ENCODE measurements at regions not wholly inside any gene's neighbourhood (a gene's known extent, or its start where the extent isn't known, plus 50 kb on each side); places are given as distances from the start of the nearest gene placed in this dataset.

DNA sequence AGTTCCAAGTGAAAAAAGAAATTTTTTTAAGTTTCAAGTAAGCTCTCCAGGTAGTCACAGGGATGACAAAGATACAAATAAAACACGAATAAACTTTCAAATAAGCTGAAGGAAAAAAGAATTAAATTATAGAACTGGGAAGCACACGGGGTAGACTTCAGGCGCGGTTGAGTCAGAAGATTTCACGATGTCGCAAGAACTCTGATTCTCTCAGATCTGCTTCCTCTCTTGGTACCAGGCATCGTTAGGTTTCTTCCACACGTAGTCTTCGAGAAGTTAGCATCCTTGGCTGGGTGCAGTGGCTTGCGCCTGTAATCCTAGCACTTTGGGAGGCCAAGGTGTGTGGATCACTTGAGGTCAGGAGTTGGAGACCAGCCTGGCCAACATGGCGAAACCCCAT lies 784.1 kb upstream of the RBFOX1 start:
- TF ChIP-seq, protein P1, sequence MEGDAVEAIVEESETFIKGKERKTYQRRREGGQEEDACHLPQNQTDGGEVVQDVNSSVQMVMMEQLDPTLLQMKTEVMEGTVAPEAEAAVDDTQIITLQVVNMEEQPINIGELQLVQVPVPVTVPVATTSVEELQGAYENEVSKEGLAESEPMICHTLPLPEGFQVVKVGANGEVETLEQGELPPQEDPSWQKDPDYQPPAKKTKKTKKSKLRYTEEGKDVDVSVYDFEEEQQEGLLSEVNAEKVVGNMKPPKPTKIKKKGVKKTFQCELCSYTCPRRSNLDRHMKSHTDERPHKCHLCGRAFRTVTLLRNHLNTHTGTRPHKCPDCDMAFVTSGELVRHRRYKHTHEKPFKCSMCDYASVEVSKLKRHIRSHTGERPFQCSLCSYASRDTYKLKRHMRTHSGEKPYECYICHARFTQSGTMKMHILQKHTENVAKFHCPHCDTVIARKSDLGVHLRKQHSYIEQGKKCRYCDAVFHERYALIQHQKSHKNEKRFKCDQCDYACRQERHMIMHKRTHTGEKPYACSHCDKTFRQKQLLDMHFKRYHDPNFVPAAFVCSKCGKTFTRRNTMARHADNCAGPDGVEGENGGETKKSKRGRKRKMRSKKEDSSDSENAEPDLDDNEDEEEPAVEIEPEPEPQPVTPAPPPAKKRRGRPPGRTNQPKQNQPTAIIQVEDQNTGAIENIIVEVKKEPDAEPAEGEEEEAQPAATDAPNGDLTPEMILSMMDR (IDR thresholded peaks at IDR 0.05; ENCODE audit: insufficient read depth, low read depth, low read length, missing control alignments) = no peak
- H3K4me3 ChIP-seq (ENCODE audit: low read length) = no peak overlapping the region
- no peak for DNase-seq (ENCODE audit: low read depth)

DNA sequence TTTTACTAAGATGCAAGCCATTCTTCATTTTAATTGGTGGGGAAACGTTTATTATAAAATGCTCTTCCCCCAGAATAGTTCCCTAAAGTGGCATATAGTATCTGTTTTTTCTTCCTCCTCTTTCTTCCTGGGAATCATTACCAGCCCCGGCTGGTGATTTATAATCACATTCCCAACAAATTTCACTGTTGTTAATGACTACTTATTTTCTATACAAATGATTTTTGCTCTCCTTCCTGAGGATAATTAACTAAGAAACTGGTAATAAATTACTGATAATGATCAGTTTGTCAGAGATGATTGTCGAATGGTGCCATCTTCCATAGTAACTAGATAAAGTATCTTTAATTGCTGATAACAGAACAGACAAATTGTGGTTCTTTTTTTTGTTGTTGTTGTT lies 785.5 kb upstream of the RBFOX1 start:
- H3K4me3 ChIP-seq (ENCODE audit: low read length) = no peak overlapping the region
- DNase-seq (ENCODE audit: low read depth) = no peak
- TF ChIP-seq, protein P1 (IDR thresholded peaks at IDR 0.05; ENCODE audit: insufficient read depth, low read depth, low read length, missing control alignments) = no peak

DNA sequence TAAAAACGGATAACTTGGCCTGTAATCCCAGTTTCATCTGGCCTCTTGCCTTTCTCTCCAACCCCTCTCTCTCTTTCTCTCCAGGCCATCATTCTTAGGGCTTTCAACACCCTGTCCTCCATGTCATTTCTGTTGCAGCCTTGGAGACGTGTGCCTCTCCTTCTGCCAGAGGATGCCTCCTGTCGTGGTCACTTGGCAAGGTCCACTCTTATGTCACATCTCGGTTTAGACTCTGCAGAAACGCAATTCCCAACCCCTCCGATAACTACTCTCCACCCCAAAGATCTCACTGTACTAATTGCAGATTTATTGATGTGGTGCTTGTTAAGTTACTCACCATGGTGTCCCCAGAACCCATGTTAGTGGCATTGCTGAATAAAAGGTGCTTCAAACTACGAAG lies 787.3 kb upstream of the RBFOX1 start:
- H3K4me3 ChIP-seq (ENCODE audit: low read length) = no peak overlapping the region
- TF ChIP-seq, protein P1 (IDR thresholded peaks at IDR 0.05; ENCODE audit: insufficient read depth, low read depth, low read length, missing control alignments) = no peak
- DNase-seq (ENCODE audit: low read depth) = no peak

DNA sequence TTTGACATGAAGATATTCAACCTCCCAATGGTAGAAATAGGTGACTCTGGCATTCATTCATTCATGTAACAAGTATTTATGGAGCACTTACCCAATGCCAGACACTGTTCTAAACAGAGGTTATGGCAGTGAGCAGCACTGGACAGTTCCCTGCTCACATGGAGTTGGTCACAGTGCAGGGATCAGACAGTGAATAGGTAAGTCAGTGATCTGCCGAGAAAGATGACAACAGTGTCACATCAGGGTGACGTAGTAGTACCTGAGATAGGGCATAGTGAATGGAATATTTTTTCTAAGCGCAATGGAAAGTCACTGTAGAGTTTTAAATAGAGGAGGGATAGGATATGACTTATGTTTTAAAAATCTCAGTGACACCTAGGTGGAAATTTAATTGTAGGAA lies 791.4 kb upstream of the RBFOX1 start:
- DNase-seq (ENCODE audit: low read depth) = no peak
- TF ChIP-seq, protein P1 (IDR thresholded peaks at IDR 0.05; ENCODE audit: insufficient read depth, low read depth, low read length, missing control alignments) = no peak
- H3K4me3 ChIP-seq (ENCODE audit: low read length) = no peak overlapping the region

DNA sequence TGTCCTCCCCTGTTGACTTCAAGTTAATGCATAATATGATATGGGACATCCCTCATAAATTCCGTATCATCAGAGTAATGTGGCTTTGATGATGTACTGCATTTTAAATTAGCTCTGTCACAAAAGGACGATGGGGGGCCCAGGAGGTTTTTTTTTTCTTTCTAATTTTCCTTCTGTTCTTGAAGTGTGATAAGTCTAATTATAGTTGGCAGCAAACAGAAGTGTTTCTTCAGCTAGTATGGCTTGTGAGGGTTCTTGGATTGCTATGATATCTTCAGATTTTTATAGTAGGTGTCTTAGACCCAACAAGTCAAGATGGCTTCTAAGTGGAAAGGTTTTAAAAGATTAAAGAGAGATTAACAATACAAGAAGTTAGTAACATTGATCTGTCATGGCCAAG lies 796.2 kb upstream of the RBFOX1 start:
- TF ChIP-seq, protein P1 (IDR thresholded peaks at IDR 0.05; ENCODE audit: insufficient read depth, low read depth, low read length, missing control alignments) = no peak
- no peak for DNase-seq (ENCODE audit: low read depth)
- H3K4me3 ChIP-seq (ENCODE audit: low read length) = no peak overlapping the region

DNA sequence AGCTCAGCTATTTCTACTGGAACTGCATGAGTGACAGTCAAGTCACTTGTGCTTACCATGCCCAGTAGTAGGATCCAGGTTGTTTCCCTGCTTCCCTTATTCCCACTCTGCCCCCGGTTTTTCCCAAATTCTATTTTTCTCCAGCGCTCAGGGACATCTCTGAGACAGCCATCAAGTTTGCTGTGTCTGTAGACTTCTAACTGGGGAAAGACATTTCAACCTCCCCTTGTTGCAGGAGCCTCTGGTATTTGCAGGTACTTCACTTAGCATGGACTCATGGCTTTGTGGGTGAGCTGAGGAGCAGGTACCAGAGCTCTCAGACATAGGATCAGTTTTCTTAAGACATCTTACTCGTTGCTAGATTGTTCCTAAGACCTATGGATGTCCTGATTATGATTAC lies 801.6 kb upstream of the RBFOX1 start:
- TF ChIP-seq, protein P1 (IDR thresholded peaks at IDR 0.05; ENCODE audit: insufficient read depth, low read depth, low read length, missing control alignments) = no peak
- no peak for DNase-seq (ENCODE audit: low read depth)
- no peak overlapping the region for H3K4me3 ChIP-seq (ENCODE audit: low read length)

DNA sequence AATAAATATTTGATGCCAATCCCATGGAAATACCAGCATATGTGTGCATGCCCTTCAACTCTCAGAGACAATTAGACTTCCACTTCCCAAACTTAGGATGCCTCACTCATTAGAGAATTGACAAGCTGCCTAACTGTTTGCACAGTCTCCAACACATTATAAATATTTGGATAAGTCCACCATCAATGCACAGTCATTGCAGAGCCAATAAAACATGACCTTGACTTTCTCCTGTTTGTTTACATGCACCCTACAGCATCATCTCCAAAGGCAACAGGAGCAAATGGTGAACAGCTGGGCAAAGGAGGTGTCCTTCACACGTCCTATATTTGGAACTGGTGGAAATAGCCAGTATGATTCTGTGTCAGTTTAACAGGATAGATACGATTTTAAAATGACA lies 804.4 kb upstream of the RBFOX1 start:
- H3K4me3 ChIP-seq (ENCODE audit: low read length) = no peak overlapping the region
- TF ChIP-seq, protein P1 (IDR thresholded peaks at IDR 0.05; ENCODE audit: insufficient read depth, low read depth, low read length, missing control alignments) = no peak
- no peak for DNase-seq (ENCODE audit: low read depth)

Data from epithelial cell of esophagus (primary cell).